ENCODE measurements at regions not wholly inside any gene's neighbourhood (a gene's known extent, or its start where the extent isn't known, plus 50 kb on each side); places are given as distances from the start of the nearest gene placed in this dataset.
"Not testable (repeated sequence)": the region's sequence is repeated elsewhere in the genome, so short reads cannot be mapped to it uniquely, and the experiment has no call there.

DNA sequence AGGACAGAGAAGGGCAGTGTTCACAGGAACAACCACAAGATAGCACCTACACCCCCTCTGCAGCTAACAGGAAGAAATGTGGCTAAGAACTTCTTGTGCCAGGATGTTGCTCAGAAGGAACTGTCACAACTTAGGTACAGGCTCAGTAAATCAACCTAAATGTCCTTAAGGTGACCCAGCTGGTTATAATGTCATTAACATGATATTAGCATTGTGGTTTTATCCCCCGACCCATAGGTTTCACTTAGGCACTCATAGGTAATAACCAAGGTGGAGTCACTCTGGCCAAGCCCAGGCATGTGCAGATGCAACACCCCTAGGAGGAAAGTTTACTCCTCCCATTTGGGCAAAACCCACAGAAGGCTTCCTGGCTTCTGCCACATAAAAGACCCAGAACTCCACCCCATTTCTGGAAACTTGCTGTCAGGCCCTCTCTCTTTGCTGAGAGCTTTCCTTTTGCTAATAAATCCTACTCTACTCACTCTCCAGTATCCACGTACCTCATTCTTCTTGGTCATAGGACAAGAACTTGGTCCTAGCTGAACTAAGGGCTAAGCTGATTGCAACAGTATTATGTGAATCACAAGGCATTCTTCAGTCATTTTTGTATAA, 951.3 kb downstream of the SLITRK5 start:
- DNase-seq: no peak

DNA sequence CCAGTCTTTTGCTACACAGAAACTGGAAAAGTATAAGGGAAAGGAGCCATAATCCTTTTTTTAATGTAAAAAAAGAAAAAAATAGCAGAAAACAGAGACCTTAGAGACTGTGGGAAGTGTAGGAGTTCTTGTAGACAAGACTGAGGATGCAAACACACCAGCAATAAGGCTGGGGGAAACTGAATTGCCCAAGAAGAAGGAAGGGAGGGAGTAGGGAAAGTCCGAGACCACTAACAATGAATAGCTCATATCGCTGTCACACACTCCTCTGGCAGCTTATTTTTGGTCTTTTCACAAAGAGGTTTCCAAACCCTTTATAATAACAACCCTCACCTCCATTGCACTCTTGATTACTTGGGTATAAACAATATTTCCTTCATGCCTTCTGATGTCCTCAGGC, 952.0 kb downstream of the SLITRK5 start:
- no peak for DNase-seq

DNA sequence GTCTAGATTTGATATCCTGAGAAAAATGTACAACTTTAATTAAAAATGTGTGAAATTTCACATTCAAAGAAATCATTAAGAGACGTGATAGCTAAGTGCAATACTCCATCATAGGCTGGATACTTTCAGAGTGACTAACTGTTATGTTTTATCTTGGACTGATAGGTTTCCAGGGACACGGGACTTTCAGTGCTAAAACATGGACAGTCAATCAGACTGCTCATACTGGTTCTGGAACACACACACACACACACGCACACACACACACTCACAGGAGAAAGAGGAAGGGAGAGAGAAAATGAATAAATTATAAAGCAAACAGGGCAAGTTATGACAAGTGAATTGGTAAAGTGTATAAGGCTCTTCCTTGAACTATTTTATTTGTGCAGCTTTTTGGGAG, 955.9 kb downstream of the SLITRK5 start:
- DNase-seq: no peak

DNA sequence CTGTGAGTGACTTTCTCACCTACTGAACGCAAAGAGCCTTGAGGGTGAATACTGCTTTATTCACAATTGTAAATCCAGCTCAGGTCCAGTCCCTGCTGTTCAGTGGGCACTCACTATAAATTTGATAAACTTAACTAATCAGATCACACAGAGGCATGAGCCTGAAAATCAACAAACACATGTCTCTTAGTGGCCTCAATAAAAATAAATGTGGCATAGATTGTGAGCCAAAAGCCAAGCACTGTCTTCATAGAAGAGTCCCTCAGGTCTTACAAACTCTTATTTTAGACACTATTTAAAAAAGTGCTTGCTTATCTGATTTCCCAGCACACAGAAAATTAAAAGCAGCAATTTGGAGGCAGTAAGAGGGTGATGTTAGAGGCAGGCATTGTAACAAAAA, 957.7 kb downstream of the SLITRK5 start:
- DNase-seq: no peak

DNA sequence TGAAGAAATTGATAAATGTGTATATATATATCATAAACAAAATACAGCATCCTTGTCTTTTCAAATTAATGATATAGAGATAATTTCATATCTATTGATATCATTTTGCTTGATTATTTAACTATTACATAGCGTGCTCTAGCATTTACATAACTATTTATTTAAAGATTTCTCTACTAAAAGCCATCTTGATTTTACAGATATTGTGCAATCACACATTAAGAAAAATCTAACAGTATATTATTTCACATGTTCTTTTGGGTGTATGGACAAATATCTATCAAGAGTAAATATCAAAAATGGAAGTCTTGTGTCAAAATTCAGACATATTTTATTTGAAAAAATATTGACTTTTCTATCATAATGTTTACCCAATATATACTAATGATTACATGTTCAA, 966.8 kb downstream of the SLITRK5 start:
- no peak for DNase-seq

DNA sequence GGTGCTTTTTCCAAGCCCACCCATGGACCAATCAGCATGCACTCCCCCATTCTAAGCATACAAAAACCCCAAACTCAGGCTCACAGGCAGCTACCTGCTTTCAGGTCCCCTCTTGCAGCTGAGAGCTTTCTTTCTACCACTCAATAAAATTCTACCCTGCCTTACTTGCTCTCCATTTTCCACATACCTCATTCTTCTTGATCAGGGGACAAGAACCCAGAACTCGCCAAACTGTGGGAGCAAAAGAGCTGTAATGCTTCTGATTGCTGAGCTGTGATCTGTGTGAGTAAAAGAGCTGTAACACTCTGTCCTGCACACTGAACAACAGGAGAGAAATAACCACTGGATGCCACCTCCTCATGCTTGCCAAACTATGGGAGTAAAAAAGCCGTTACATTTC, 972.1 kb downstream of the SLITRK5 start:
- DNase-seq: no peak

DNA sequence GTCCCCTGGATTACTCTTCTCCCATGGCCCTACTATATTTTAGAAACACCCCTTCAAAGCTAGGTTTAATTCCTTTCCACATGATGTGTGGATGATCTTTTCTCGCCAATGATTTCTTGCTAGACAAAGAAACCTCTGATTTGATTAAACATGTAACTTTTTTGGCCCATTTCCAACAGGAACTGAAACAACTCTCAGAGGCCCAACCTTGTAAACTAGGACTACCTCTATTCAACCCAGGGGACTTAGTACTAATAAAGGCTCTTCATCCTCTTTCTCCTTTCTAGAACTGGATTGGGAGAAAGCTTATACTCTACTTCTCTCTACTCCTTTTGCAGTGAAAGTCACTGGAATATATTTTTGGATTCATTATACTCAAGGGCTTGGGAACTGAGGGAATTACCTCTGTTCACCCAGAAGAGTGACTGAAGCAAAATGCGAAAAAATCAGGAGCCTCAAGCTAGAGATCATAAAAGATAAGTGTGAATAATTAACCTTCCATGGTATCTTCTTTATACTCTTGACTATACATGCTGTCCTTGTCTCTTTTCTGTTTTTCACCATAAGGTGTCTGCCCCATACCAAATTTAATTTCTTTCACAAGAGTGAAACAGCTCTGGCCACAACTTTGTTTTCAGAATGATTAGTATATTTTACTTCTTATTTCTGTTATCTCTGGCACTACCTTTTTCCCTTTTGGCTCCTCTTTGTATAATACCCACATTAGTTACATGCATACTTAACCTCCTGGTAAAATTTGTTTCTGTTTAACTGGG, 977.6 kb downstream of the SLITRK5 start:
- no peak for DNase-seq

DNA sequence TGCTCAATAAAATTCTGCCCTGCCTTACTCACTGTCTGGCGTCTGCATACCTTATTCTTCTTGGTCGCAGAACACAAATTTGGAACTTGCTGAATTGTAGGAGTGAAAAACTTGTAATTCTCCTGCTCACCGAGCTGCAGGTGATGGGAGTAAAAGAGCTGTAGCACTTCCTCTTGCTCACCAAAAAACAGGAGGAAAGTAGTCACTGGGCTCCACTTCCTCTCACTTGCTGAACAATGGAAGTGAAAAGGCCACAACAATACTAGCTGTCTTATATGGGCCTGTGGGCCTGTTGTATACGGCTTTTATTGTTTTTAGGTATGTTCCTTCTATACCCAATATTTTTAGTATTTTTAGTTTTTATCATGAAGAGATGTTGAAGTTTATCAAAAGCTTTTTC, 978.7 kb downstream of the SLITRK5 start:
- DNase-seq: no peak

DNA sequence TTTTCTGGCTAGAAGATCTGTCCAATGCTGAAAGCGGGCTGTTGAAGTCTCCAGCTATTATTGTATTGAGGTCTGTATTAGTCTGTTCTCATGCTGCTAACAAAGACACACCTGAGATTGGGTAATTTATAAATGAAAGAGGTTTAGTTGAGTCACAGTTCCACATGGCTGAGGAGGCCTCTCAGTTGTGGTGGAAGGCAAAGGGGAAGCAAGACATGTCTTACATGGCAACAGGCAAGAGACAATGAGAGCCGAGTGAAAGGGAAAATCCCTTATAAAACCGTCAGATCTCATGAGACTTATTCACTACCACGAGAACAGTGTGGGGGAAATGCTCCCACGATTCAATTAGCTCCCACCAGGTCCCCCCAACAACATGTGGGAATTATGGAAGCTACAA, 980.4 kb downstream of the SLITRK5 start:
- no peak for DNase-seq

DNA sequence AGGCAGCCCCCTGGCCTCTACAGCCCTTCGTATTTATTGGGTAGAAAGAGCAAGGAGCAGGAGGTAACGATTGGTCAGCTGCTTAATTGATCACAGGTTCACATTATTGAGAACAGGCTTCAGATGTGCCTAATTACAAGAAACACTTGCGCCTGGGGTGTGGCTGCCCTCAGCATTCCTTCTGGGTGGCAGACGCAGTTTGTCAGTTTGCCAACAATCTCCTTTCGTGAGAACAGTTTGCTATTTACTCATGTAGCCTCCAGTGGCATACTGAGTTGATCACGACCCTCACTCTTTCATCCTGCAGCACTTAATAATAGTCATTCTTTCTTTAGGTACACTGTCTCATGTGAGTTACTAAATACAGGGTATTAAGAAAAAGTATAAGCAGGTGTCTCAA, 985.6 kb downstream of the SLITRK5 start:
- DNase-seq: no peak

DNA sequence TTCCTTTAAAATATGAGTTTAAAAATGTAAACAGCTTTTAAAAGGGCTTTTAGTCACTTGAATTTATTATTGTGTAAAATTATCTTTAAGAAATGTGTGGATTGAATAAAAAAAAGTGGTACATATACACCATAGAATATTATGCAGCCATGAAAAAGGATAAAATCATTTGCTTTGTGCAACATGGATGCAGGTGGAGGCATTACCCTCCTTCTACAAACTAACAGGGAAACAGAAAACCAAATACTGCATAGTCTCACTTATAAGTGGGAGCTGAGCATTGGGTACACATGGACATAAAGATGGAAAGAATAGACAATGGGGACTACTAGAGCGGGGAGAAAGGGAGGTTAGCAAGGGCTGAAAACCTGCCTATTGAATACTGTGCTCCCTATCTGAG, 999.3 kb downstream of the SLITRK5 start:
- no peak for DNase-seq

DNA sequence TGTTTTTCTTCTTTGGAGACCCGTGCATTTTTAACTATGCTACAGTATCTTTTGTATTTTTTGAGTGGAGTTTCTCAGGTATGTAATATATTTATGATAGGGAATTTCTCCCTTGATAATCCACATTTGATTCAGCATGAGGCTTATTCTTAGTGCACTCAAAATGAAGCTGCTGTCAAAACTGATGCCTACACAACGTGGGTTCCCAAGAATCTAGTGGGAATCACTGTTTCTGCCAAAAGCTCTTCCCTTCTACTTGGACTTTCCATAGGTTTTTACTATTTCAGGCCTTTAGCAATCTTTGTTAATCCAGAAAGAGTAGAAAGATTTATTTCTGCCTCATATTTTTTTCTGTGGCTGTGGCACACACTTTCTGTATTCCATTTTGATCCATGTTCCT, 1003.7 kb downstream of the SLITRK5 start:
- DNase-seq: no peak

DNA sequence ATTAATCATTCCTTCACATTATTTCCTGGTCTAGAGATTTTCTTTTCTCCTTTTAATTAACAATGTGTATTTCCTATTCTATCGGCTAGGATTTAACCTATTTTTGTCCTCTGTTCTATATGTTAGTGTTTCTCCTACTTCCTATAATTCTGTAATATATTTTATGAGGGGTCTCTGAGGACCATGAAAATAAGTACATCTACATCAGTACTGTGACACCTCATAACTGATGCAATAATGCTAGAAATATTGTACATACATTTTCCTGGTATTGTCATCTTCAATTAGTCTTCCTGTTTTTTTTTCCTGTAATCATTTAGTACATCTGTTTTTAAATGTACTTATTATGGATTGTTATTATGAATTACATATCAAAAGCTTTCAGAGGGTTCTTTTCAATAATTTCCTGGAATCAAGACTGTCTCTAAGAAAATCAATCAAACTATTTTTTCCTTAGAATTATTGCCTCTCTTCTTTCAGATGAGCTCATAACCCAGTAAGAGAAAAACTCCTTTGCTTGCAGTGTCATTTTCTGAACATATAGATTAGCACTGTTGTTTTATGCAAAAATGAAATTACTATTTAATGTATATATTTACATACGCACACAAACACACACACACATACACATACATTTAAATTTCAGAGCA, 1004.3 kb downstream of the SLITRK5 start:
- no peak for DNase-seq

DNA sequence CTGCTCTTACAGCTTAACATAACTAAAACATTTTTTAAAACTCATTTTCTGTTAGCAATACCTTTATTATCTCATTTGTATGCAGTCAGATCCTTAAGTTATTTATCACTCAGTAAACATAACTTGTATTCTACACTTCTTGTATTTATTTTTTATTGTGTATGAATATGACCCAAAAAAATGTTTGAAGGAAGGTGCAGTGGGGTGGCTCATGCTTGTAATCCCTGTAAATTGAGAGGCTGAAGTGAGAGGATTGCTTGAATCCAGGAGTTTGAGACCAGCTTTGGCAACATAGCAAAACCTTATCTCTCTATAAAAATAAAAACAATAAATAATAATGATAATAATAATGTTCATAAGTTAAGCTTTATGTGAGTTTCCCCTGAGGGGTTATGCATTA, 1004.8 kb downstream of the SLITRK5 start:
- no peak for DNase-seq

DNA sequence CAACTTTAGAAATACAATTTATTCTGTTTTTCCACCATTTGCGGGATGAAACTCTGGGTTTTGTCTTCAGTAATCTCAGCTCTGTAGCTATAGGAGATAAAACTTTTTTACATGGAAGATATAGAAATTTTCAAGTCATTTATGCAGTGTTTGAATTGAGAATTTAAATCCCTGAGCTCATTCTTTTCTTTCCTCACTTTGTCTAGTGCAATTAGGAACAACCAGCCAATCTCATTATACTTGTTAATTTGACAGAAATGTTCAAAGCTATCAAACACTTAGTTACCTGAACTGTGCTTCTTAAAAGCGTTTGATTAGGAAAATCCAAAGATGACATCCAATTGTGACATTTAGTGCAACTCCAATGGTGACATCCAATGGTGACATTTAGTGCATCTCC, 1014.3 kb downstream of the SLITRK5 start:
- no peak for DNase-seq

DNA sequence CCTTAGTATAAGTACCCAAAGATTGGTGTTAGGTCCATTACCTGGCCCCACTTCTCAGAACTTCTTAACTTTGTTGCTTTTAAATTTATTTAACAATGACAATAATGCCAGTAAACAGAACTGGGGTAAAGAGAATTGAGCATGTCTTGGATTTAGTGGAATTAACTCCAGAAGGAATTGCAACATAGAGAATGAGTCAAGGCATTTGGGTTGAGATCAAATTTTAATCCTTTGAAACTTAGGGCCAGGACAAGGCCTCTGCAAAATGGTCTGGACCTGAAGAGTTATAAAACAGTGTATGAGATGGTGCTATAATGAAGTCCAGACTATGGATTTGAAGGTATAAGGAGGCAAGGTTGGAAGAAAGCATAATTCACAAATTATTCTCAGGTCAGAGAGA, 1030.4 kb downstream of the SLITRK5 start:
- DNase-seq: no peak

DNA sequence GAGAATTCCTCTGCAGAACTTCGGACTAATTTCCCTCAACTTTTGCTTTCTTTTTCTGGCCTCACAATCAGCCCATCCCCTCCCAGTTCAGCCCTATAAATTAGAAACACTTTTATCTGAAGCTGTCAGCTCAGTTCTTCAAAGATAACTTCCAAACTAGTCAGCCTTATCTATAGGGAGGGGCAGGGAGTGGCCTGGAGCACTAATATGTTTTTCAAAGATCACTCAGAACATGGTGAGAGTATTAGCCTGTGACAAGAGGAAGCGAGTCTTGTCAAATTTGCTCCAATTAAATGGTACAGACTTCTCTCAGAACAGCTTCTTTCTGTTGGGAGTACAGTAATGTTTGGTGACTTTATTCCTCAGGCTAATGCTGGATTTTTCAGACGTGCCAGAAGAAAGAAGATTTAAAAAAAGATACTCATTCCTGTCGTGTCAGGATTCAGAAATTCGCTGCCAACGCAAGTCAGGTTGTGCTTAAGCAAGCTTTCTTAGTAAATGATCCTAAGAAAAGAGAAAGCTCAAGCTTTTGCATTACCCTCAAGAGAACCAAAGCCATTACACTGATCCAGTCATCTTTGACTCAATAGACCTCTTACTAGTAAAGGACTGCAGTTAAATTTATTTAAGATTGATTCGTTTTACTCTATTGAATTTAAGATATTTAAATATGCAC, 1033.6 kb downstream of the SLITRK5 start:
- no peak for DNase-seq

DNA sequence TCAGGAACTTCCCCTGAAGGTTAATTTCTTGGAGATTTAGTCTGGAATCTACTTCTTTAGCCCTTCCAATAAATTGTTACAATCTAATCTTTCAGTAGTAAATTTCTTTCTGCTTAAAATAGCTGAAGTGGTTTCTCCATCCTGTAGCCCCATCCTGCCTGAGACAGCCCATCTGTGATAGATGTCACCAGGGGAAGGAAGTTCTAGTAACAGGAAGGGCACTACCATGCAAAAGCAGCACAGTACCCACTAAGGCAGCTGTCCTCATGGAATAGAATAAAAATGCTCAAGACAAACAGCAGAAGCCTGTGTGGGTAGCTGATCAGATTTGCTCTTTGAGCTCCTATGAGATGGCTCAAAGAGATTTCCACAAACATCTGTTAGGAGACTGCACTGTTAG, 1036.5 kb downstream of the SLITRK5 start:
- DNase-seq: no peak

DNA sequence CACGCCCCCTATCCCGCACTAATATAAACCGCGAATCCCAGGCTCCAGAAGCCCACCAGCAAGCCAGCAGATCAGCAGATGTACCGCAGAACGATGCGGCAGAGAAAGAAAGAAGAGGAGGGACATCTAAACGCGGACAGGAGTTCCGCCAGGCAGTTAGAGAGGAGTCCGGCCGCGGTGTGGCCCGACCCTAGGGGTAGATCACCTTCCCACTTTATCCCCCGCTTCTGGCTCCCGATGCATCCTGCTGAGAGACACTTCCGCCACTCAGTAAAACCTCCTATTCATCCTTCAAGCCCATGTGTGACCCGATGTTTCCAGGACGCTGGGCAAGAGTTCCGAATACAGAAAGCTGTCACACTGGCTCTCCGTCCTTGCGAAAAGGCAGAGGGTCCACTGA, 1046.8 kb downstream of the SLITRK5 start:
- DNase-seq: no peak

DNA sequence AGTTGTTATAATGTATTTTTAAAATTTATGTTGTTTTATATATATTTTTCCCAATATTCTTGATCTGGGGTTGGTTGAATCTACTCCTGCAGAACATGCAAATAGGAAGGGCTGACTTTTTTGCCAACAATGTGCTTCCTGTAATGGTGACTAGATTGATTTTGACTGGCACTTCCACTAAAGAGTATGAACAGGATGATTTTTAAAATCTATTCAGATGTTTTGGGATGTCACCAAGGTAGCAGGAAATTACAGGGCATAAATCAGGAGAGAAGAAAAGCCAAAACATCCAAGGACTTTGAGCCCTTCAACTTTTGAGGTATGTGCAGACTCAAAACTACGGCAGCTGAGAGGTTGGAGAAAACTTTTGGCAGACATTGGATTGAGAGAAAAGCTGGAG, 1047.6 kb downstream of the SLITRK5 start:
- DNase-seq: no peak

DNA sequence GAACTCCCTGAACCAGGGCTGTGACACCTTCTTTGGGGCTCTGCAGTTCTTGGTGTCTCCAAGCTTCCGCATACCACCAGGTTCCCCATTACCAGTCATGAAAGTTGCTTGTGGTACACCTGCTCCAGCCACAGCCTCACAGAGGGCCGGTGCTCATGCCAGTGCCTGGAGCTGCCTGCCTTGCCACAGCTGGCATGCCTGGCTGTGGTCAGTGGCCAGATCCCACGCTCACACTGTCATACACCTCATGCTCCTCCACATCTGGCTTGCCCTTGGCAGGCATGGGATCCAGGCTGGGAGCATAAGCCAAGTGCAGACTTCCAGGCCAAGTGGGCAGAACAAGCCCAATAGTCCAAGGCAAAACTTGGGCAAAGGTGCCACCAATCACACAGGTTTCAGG, 1054.9 kb downstream of the SLITRK5 start:
- no peak for DNase-seq

DNA sequence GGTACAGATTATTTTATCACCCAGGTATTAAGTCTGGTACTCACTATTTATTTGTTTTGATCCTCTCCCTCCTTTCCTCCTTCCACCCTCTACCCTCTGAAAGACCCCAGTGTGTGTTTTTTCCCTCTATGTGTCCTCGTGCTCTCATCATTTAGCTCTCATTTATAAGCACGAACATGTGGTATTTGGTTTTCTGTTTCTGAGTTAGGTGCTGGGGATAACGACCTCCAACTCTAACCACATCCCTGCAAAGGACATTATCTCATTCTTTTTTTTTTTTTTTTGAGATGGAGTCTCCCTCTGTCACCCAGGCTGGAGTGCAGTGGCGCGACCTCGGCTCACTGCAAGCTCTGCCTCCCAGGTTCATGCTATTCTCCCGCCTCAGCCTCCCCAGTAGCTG, 1056.1 kb downstream of the SLITRK5 start:
- not testable (repeated sequence) for DNase-seq

DNA sequence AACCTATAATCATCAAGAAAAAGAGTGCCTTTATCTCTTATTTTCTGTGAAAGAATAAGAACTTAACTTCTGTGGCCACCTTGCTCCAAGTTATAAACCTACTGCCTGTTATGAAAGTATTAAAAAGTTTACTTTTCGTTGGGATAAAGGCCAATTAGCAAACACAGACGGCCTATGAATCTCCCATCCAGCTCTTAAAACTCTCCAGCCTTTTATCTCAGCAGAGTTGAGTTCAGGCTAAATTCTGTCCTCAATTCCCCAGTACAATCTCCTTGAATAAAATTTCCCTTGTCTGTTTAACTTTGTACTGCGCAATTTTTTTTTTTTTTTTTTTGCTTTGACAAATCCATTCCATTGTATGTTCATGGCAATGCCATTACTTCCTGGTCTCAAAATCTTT, 1058.4 kb downstream of the SLITRK5 start:
- no peak for DNase-seq

DNA sequence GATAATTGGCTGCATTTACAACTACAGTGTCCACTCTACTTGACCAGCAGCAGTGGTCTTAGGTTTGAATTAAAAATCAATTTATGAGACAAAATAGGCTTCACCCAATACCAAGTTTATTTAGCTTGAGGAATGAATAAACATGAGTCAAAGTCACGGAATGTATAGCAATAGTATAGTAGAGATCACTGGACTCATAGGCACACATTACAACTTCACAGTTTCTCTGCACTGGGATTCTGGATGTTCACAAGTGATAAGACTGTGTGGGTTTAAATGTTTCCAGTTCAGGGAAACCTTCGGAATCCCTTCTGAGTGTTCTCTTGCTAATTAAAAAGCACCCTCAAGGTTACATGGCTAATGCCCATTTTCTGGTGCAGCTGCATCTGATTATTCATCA, 1064.9 kb downstream of the SLITRK5 start:
- no peak for DNase-seq
